Skin epidermis (tissue), 12 donors: ENCODE measurements at regions not wholly inside any gene's neighbourhood (a gene's known extent, or its start where the extent isn't known, plus 50 kb on each side); places are given as distances from the start of the nearest gene placed in this dataset.
"Not testable (repeated sequence)": the region's sequence is repeated elsewhere in the genome, so short reads cannot be mapped to it uniquely, and the experiment has no call there.

Source experiments
- H3K27ac ChIP-seq, 21 experiments: fragments of 200-600 bp; sonication (generic) in 11 of 21; one replicate each; pipeline ENCODE4 v1.5.0; 2020; ENCODE audit warnings: mild to moderate bottlenecking in 3 of 21, inconsistent platforms in 2 of 21, moderate library complexity in 2 of 21
- H3K4me3 ChIP-seq, 7 experiments: fragments of 200-600 bp; sonication (generic) in 2 of 7; one replicate each; pipeline ENCODE4 v1.5.0; 2020; ENCODE audit warnings: inconsistent platforms in 2 of 7, mild to moderate bottlenecking in 2 of 7, moderate library complexity in 1 of 7

- H3K27ac ChIP-seq, H3K4me3 ChIP-seq: not testable (repeated sequence)
Observed at GRCh38 chr2:90250350-90250749, 1558.9 kb downstream of the RPIA start.

- H3K27ac ChIP-seq, H3K4me3 ChIP-seq: not testable (repeated sequence)
Observed at GRCh38 chr2:90251576-90251975, 1560.1 kb downstream of the RPIA start.

GRCh38 chr2:90253306-90253705, 1561.8 kb downstream of the RPIA start:
- not testable (repeated sequence) for H3K4me3 ChIP-seq, H3K27ac ChIP-seq

- H3K4me3 ChIP-seq, H3K27ac ChIP-seq: not testable (repeated sequence)
Observed at GRCh38 chr2:90266888-90267287, 1575.4 kb downstream of the RPIA start.

- not testable (repeated sequence) for H3K4me3 ChIP-seq
Observed at GRCh38 chr2:90287751-90288150, 1596.3 kb downstream of the RPIA start.

GRCh38 chr2:90288396-90288795, 1596.9 kb downstream of the RPIA start:
- not testable (repeated sequence) for H3K27ac ChIP-seq, H3K4me3 ChIP-seq

More at GRCh38 chr2:90287751-90288150, 1596.3 kb downstream of the RPIA start:
- not testable (repeated sequence) for H3K27ac ChIP-seq

GRCh38 chr2:90289291-90289980, 1598.0 kb downstream of the RPIA start:
- H3K27ac ChIP-seq, H3K4me3 ChIP-seq: not testable (repeated sequence)

GRCh38 chr2:90290701-90291100, 1599.2 kb downstream of the RPIA start:
- not testable (repeated sequence) for H3K4me3 ChIP-seq, H3K27ac ChIP-seq

- H3K4me3 ChIP-seq, H3K27ac ChIP-seq: not testable (repeated sequence)
Observed at GRCh38 chr2:90291168-90291883, 1599.9 kb downstream of the RPIA start.

- H3K4me3 ChIP-seq, H3K27ac ChIP-seq: not testable (repeated sequence)
Observed at GRCh38 chr2:90291934-90292333, 1600.5 kb downstream of the RPIA start.

- not testable (repeated sequence) for H3K27ac ChIP-seq, H3K4me3 ChIP-seq
Observed at GRCh38 chr2:90292451-90292850, 1601.0 kb downstream of the RPIA start.

GRCh38 chr2:90293224-90293623, 1601.8 kb downstream of the RPIA start:
- H3K27ac ChIP-seq: not testable (repeated sequence)

GRCh38 chr2:90293806-90294205, 1602.3 kb downstream of the RPIA start:
- not testable (repeated sequence) for H3K4me3 ChIP-seq, H3K27ac ChIP-seq

More at GRCh38 chr2:90293224-90293623, 1601.8 kb downstream of the RPIA start:
- H3K4me3 ChIP-seq: not testable (repeated sequence)

- not testable (repeated sequence) for H3K27ac ChIP-seq, H3K4me3 ChIP-seq
Observed at GRCh38 chr2:90295036-90295750, 1603.7 kb downstream of the RPIA start.

GRCh38 chr2:90296484-90296777, 1605.0 kb downstream of the RPIA start:
- not testable (repeated sequence) for H3K27ac ChIP-seq, H3K4me3 ChIP-seq

- H3K27ac ChIP-seq, H3K4me3 ChIP-seq: not testable (repeated sequence)
Observed at GRCh38 chr2:90297701-90298100, 1606.2 kb downstream of the RPIA start.

- not testable (repeated sequence) for H3K27ac ChIP-seq, H3K4me3 ChIP-seq
Observed at GRCh38 chr2:90298126-90298755, 1606.8 kb downstream of the RPIA start.

- not testable (repeated sequence) for H3K27ac ChIP-seq
Observed at GRCh38 chr2:90298983-90299382, 1607.5 kb downstream of the RPIA start.

GRCh38 chr2:90322982-90323381, 1631.5 kb downstream of the RPIA start:
- H3K27ac ChIP-seq: not testable (repeated sequence)
- peak overlapping the region in 1 of 7 experiments; percentile 49 for H3K4me3 ChIP-seq

More at GRCh38 chr2:90298983-90299382, 1607.5 kb downstream of the RPIA start:
- H3K4me3 ChIP-seq: not testable (repeated sequence)
